WTC11 (cell line): ENCODE measurements at regions not wholly inside any gene's neighbourhood (a gene's known extent, or its start where the extent isn't known, plus 50 kb on each side); places are given as distances from the start of the nearest gene placed in this dataset.
A peak's percentile ranks its signal among the peaks of the same experiment; 100 is the strongest.

Source experiments
- ATAC-seq: fragments of 200-7000 bp; cut with Tn5 transposase; 2 replicates; pipeline ENCODE4 v1.10.0; 2021; ENCODE audit warnings: mild to moderate bottlenecking, moderate library complexity
- CTCF ChIA-PET: fragments of 300-600 bp; sonication (Branson Sonifier 250); formaldehyde crosslinking; loops from one replicate; lab custom pipeline; 2021; ENCODE audit warnings: antibody characterized with exemption; lab: Charles Lee
- POLR2A ChIA-PET: fragments of 350-600 bp; sonication (Branson Sonifier 250); formaldehyde crosslinking; loops from one replicate; lab custom pipeline; 2021; ENCODE audit warnings: antibody characterized with exemption; lab: Charles Lee
- DNase-seq: peaks from one replicate; pipeline ENCODE4 v3.0.0; 2021; ENCODE audit warnings: low spot score
- H3K27ac Mint-ChIP-seq: 2 replicates; pipeline ENCODE4 v1.8.0; 2021; ENCODE audit warnings: mixed read lengths
- H3K27me3 Mint-ChIP-seq: 2 replicates; pipeline ENCODE4 v1.8.0; 2021; ENCODE audit warnings: low read depth, mild to moderate bottlenecking, moderate library complexity, mixed read lengths
- H3K36me3 Mint-ChIP-seq: 2 replicates; pipeline ENCODE4 v1.8.0; 2021; ENCODE audit warnings: mixed read lengths
- H3K4me1 Mint-ChIP-seq: 2 replicates; pipeline ENCODE4 v1.8.0; 2022; ENCODE audit warnings: mixed read lengths
- H3K4me3 Mint-ChIP-seq: 2 replicates; pipeline ENCODE4 v1.8.0; 2021; ENCODE audit warnings: mild to moderate bottlenecking, moderate library complexity, mixed read lengths
- H3K9me3 Mint-ChIP-seq: 2 replicates; pipeline ENCODE4 v1.8.0; 2021; ENCODE audit warnings: mixed read lengths
- CBFB ChIP-seq: sonication (generic); formaldehyde crosslinking; IDR thresholded peaks from 2 replicates; pipeline ENCODE4 v1.8.1; 2022; ENCODE audit warnings: mild to moderate bottlenecking, low read depth, missing genetic modification reagents
- FOXJ3 ChIP-seq: sonication (generic); formaldehyde crosslinking; IDR thresholded peaks from 2 replicates; pipeline ENCODE4 v1.9.0; 2021; ENCODE audit warnings: missing genetic modification reagents, mild to moderate bottlenecking, borderline replicate concordance
- GTF2I ChIP-seq: fragments of 250-450 bp; sonication (Bioruptor Pico); conservative IDR thresholded peaks from 2 replicates; pipeline ENCODE4 v1.4.0; 2021; ENCODE audit warnings: mild to moderate bottlenecking
- HMGXB4 ChIP-seq: sonication (generic); formaldehyde crosslinking; IDR thresholded peaks from 2 replicates; pipeline ENCODE4 v1.8.1; 2023; ENCODE audit warnings: mild to moderate bottlenecking, moderate library complexity, missing genetic modification reagents
- IRF2 ChIP-seq: sonication (generic); formaldehyde crosslinking; IDR thresholded peaks from 2 replicates; pipeline ENCODE4 v1.8.0; 2022; ENCODE audit warnings: low read depth, missing genetic modification reagents, borderline replicate concordance
- JAZF1 ChIP-seq: fragments of 250-450 bp; sonication (Bioruptor Pico); IDR thresholded peaks from 2 replicates; pipeline ENCODE4 v1.9.0; 2021; ENCODE audit warnings: moderate library complexity, mild to moderate bottlenecking, inconsistent platforms
- MXD4 ChIP-seq: fragments of 250-450 bp; sonication (Bioruptor Pico); IDR thresholded peaks from 2 replicates; pipeline ENCODE4 v1.8.0; 2021; ENCODE audit warnings: mild to moderate bottlenecking, moderate library complexity, borderline replicate concordance
- NFYB ChIP-seq: sonication (generic); formaldehyde crosslinking; conservative IDR thresholded peaks from 2 replicates; pipeline ENCODE4 v1.8.0; 2022; ENCODE audit warnings: low read depth, missing genetic modification reagents
- SMAD4 ChIP-seq: sonication (generic); formaldehyde crosslinking; IDR thresholded peaks from 2 replicates; pipeline ENCODE4 v1.8.0; 2022; ENCODE audit warnings: mild to moderate bottlenecking, missing genetic modification reagents
- TEAD1 ChIP-seq: sonication (generic); formaldehyde crosslinking; IDR thresholded peaks from 2 replicates; pipeline ENCODE4 v1.8.0; 2022; ENCODE audit warnings: mild to moderate bottlenecking, missing genetic modification reagents
- ZNF219 ChIP-seq: sonication (generic); formaldehyde crosslinking; IDR thresholded peaks from 2 replicates; pipeline ENCODE4 v1.8.0; 2023; ENCODE audit warnings: missing genetic modification reagents, mild to moderate bottlenecking, borderline replicate concordance
- ZNF396 ChIP-seq: fragments of 250-450 bp; sonication (Bioruptor Pico); IDR thresholded peaks from 2 replicates; pipeline ENCODE4 v1.8.0; 2021; ENCODE audit warnings: mild to moderate bottlenecking, moderate library complexity, borderline replicate concordance
- ZNF425 ChIP-seq: fragments of 250-450 bp; sonication (Bioruptor Pico); conservative IDR thresholded peaks from 2 replicates; pipeline ENCODE4 v1.9.0; 2021; ENCODE audit warnings: mild to moderate bottlenecking
- TF ChIP-seq, protein P1 (sequence below): fragments of 250-450 bp; sonication (Bioruptor Pico); IDR thresholded peaks from 2 replicates; pipeline ENCODE4 v2.1.2; 2022; ENCODE audit warnings: mild to moderate bottlenecking, moderate library complexity
- TF ChIP-seq, protein P2 (sequence below): sonication (generic); formaldehyde crosslinking; IDR thresholded peaks from 2 replicates; pipeline ENCODE4 v1.8.0; 2022; ENCODE audit warnings: mild to moderate bottlenecking, missing genetic modification reagents
- TF ChIP-seq, protein P3 (sequence below): sonication (generic); formaldehyde crosslinking; IDR thresholded peaks from 2 replicates; pipeline ENCODE4 v1.8.1; 2023; ENCODE audit warnings: mild to moderate bottlenecking, missing genetic modification reagents
- TF ChIP-seq, protein P4 (sequence below): sonication (generic); formaldehyde crosslinking; IDR thresholded peaks from 2 replicates; pipeline ENCODE4 v1.8.1; 2022; ENCODE audit warnings: low read depth, missing genetic modification reagents, borderline replicate concordance

- ChIA-PET POLR2A (no interaction called here), CTCF (interaction anchor here (0.6 to 4.0 kb wide), 7 partner anchors 12 to 199 kb away, joined by 3 to 23 read pairs (median 5); no protein-coding TSS in a partner anchor)
- ATAC-seq: no peak
- Mint-ChIP-seq H3K4me3 (no peak overlapping the region), H3K27me3 (no peaks in the 10 kb centered on the region; the same call in 1 of the 2 replicates), H3K27ac (peak overlapping the region; percentile 53; the same call in 1 of the 2 replicates), H3K9me3 (no peaks in the 10 kb centered on the region), H3K4me1 (peaks cover 60% of the 10 kb centered on the region), H3K36me3 (no peaks in the 10 kb centered on the region)
- no peak for TF ChIP-seq CBFB (CRISPR knock-in tag)
- TF ChIP-seq JAZF1: no peak
- TF ChIP-seq SMAD4 (CRISPR knock-in tag): no peak
- TF ChIP-seq, protein P1, sequence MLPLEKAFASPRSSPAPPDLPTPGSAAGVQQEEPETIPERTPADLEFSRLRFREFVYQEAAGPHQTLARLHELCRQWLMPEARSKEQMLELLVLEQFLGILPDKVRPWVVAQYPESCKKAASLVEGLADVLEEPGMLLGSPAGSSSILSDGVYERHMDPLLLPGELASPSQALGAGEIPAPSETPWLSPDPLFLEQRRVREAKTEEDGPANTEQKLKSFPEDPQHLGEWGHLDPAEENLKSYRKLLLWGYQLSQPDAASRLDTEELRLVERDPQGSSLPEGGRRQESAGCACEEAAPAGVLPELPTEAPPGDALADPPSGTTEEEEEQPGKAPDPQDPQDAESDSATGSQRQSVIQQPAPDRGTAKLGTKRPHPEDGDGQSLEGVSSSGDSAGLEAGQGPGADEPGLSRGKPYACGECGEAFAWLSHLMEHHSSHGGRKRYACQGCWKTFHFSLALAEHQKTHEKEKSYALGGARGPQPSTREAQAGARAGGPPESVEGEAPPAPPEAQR: no peak
- TF ChIP-seq TEAD1 (CRISPR knock-in tag): no peak
- TF ChIP-seq, protein P2, sequence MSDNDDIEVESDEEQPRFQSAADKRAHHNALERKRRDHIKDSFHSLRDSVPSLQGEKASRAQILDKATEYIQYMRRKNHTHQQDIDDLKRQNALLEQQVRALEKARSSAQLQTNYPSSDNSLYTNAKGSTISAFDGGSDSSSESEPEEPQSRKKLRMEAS (CRISPR knock-in tag): no peak
- TF ChIP-seq MXD4 (CRISPR knock-in tag): no peak
- TF ChIP-seq ZNF396: no peak
- no peak for TF ChIP-seq NFYB (CRISPR knock-in tag)
- no peak for TF ChIP-seq HMGXB4 (CRISPR knock-in tag)
- no peak for TF ChIP-seq ZNF425 (CRISPR knock-in tag)
- TF ChIP-seq ZNF219 (CRISPR knock-in tag): no peak
- TF ChIP-seq, protein P3, sequence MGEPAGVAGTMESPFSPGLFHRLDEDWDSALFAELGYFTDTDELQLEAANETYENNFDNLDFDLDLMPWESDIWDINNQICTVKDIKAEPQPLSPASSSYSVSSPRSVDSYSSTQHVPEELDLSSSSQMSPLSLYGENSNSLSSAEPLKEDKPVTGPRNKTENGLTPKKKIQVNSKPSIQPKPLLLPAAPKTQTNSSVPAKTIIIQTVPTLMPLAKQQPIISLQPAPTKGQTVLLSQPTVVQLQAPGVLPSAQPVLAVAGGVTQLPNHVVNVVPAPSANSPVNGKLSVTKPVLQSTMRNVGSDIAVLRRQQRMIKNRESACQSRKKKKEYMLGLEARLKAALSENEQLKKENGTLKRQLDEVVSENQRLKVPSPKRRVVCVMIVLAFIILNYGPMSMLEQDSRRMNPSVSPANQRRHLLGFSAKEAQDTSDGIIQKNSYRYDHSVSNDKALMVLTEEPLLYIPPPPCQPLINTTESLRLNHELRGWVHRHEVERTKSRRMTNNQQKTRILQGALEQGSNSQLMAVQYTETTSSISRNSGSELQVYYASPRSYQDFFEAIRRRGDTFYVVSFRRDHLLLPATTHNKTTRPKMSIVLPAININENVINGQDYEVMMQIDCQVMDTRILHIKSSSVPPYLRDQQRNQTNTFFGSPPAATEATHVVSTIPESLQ: no peak
- TF ChIP-seq, protein P4, sequence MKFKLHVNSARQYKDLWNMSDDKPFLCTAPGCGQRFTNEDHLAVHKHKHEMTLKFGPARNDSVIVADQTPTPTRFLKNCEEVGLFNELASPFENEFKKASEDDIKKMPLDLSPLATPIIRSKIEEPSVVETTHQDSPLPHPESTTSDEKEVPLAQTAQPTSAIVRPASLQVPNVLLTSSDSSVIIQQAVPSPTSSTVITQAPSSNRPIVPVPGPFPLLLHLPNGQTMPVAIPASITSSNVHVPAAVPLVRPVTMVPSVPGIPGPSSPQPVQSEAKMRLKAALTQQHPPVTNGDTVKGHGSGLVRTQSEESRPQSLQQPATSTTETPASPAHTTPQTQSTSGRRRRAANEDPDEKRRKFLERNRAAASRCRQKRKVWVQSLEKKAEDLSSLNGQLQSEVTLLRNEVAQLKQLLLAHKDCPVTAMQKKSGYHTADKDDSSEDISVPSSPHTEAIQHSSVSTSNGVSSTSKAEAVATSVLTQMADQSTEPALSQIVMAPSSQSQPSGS (CRISPR knock-in tag): no peak
- no peak for TF ChIP-seq FOXJ3 (CRISPR knock-in tag)
- TF ChIP-seq IRF2 (CRISPR knock-in tag): no peak
- no peak for TF ChIP-seq GTF2I (CRISPR knock-in tag)
- DNase-seq: no peak
Observed at GRCh38 chr16:85313526-85314301, 201.4 kb upstream of the CIBAR2 start.
